Mucosa of descending colon (tissue), 3 donors: ENCODE measurements at regions not wholly inside any gene's neighbourhood (a gene's known extent, or its start where the extent isn't known, plus 50 kb on each side); places are given as distances from the start of the nearest gene placed in this dataset.

Experiments used
- ATAC-seq: fragments of 200-7000 bp; cut with Tn5 transposase; one replicate; pipeline ENCODE4 v1.9.1; 2020; ENCODE audit warnings: mild to moderate bottlenecking, moderate library complexity
- DNase-seq, 3 donors: peaks; one replicate each; pipeline ENCODE4 v3.0.0-alpha.2; 2020
- H3K36me3 ChIP-seq: fragments of 200-600 bp; one replicate; pipeline ENCODE4 v1.8.0; 2021; ENCODE audit warnings: low read depth, mild to moderate bottlenecking
- H3K4me1 ChIP-seq: fragments of 200-600 bp; one replicate; pipeline ENCODE4 v1.8.0; 2021; ENCODE audit warnings: low read depth, mild to moderate bottlenecking
- H3K4me3 ChIP-seq: fragments of 200-600 bp; one replicate; pipeline ENCODE4 v1.8.0; 2021; ENCODE audit warnings: mild to moderate bottlenecking
- H3K9me3 ChIP-seq: fragments of 200-600 bp; one replicate; pipeline ENCODE4 v1.8.0; 2021; ENCODE audit warnings: mild to moderate bottlenecking
- intact Hi-C, 2 donors: fragments of 100-400 bp; cut with DNase I in 1 of 2; cut with micrococcal nuclease in 1 of 2; formaldehyde crosslinking; loops; one replicate each; pipeline versions ENCODE4 v1.11.0 to v1.11.1; 2022; cut with DNase I, micrococcal nuclease
- TF ChIP-seq, protein P1 (sequence below): fragments of 200-600 bp; IDR thresholded peaks from one replicate; pipeline ENCODE4 v1.8.0; 2022; ENCODE audit warnings: antibody characterized with exemption, mild to moderate bottlenecking
- donor health status: DM: no; HTN: no; CAD: no; lungs with moderate emphysema.
- donor health status: DM: no; HTN: no; CAD: no.
- donor health status: DM: no; HTN: yes; CAD: no.

DNA sequence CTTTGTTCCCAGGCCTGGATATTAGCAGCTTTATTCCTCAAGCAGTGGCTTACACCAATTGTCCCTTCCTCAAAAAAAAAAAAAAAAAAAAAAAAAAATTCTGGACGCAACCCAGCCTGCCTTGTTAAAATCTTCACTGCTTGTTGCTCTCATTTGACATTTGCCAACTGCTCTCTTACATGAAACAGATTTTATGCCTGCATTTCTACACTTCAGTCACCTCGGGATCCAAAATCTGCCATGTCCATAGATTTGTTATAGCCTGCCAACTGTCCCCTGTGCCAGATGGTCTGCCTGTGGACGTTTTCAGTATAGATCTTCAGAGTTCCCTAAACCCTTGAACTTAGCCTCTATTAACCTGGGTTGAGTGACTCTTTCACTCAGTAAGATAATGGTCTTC is 651.5 kb downstream of the FSCB start:
- intact Hi-C loops, result no loop called here
- DNase-seq, result no peak
- no peaks in the 10 kb centered on the region for H3K36me3 ChIP-seq
- TF ChIP-seq, protein P1, sequence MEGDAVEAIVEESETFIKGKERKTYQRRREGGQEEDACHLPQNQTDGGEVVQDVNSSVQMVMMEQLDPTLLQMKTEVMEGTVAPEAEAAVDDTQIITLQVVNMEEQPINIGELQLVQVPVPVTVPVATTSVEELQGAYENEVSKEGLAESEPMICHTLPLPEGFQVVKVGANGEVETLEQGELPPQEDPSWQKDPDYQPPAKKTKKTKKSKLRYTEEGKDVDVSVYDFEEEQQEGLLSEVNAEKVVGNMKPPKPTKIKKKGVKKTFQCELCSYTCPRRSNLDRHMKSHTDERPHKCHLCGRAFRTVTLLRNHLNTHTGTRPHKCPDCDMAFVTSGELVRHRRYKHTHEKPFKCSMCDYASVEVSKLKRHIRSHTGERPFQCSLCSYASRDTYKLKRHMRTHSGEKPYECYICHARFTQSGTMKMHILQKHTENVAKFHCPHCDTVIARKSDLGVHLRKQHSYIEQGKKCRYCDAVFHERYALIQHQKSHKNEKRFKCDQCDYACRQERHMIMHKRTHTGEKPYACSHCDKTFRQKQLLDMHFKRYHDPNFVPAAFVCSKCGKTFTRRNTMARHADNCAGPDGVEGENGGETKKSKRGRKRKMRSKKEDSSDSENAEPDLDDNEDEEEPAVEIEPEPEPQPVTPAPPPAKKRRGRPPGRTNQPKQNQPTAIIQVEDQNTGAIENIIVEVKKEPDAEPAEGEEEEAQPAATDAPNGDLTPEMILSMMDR, result no peak
- ATAC-seq, result no peak
- no peaks in the 10 kb centered on the region for H3K4me1 ChIP-seq
- H3K9me3 ChIP-seq, result no peaks in the 10 kb centered on the region
- H3K4me3 ChIP-seq, result no peak overlapping the region

GRCh38 chr14:43853541-43853940 is 653.5 kb downstream of the FSCB start:
- Histone ChIP-seq H3K4me3 (no peak overlapping the region), H3K9me3 (no peaks in the 10 kb centered on the region), H3K4me1 (no peaks in the 10 kb centered on the region), H3K36me3 (no peaks in the 10 kb centered on the region)
- intact Hi-C loops, result no loop called here
- TF ChIP-seq, protein P1, result no peak
- no peak for DNase-seq
- ATAC-seq, result no peak

DNA sequence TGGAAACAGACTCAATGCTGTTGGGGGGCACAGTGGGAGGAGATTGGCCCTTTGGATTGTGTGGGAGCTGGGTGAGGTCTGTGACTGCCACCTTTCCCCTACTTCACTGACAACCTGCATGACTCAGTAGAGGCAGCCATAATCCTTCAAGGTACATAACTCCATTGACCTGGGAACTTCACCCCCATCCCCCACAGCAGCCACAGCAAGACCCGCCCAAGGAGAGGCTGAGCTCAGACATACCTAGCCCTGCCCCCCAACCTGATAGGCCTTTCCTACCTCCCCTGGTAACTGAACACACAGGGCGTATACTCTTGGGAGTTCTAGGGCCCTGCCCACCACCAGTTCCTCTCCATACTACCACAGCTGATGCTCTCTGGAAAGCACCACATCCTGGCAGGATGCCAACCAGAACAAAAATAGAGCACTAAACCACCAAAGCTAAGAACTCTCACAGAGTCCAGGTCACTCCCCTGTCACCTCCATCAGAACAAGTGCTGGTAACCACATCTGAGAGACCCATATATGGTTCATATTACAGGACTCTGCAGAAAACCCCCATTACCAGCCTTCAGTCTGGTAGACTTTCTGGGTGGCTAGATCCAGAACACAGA is 703.9 kb downstream of the FSCB start:
- DNase-seq, result no peak
- ATAC-seq, result no peak
- no peaks in the 10 kb centered on the region for H3K4me1 ChIP-seq
- no peak overlapping the region for H3K4me3 ChIP-seq
- intact Hi-C loops, result no loop called here
- no peaks in the 10 kb centered on the region for H3K36me3 ChIP-seq
- H3K9me3 ChIP-seq, result peaks cover 6% of the 10 kb centered on the region
- TF ChIP-seq, protein P1, result no peak

DNA sequence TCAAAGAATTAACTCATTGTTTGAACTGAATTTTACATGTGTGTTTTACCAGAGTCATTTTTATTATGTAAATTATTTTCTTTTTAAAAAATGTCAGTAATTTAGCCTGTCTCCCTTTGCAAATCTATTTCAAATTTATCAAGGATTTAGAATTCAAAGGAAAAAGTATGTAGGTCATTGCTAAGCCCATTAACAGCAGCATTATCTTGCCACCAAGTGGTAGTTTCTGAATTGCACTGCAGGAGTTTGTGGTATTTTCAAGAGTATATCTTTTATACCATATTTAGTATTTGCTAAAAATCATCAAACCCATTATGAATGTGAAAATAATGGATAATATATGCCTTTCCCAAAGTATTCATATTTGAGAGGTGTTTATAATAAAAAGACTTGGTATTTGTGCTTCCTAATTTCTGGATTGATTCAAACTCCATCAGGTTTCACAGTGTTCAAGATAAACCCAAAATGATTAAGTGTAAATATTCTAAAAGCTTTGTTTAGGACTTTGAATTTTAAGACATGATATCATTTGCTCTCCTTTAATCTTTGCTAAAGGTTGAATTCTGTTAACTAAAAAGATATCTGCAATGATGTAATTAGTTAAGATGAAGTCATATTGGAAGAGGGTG is 711.4 kb downstream of the FSCB start:
- Histone ChIP-seq H3K4me1 (no peaks in the 10 kb centered on the region), H3K9me3 (no peaks in the 10 kb centered on the region), H3K36me3 (no peaks in the 10 kb centered on the region), H3K4me3 (no peak overlapping the region)
- ATAC-seq, result no peak
- TF ChIP-seq, protein P1, result no peak
- DNase-seq, result peak in 1 of 3 donors; percentile 7
- intact Hi-C loops, result no loop called here

DNA sequence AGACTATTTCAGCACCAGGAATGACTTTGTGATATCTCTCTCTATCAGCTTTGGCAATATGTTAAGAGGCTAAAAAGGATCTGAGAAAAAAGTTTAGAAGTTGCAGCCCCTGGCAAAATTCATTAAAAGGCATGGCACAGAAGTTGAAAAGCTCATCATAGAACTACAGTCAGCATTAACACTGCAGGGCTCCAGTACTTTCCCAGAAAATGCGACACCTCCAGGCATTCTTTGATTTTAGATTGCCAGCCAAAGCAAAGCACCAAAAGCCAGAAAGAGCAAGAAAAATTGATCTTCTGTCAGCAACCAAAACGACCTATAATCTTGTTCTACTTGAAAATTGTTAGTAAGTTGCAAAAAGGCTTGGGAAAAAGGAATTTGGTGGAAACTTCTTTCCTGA is 713.5 kb downstream of the FSCB start:
- ATAC-seq (no peak), DNase-seq (no peak)
- no peaks in the 10 kb centered on the region for H3K36me3 ChIP-seq
- H3K4me1 ChIP-seq, result no peaks in the 10 kb centered on the region
- intact Hi-C loops, result no loop called here
- TF ChIP-seq, protein P1, result no peak
- H3K9me3 ChIP-seq, result no peaks in the 10 kb centered on the region
- H3K4me3 ChIP-seq, result no peak overlapping the region
